Lower leg skin (tissue), 4 donors: ENCODE measurements at regions not wholly inside any gene's neighbourhood (a gene's known extent, or its start where the extent isn't known, plus 50 kb on each side); places are given as distances from the start of the nearest gene placed in this dataset.

ENCODE experiments used
- DNase-seq, 2 donors: peaks; one replicate each; pipeline ENCODE4 v3.0.0-alpha.2; 2019; ENCODE audit warnings: low spot score in 2 of 2
- H3K4me3 ChIP-seq: fragments of 200-600 bp; sonication (generic); 2 replicates; pipeline ENCODE4 v1.5.1; 2017; ENCODE audit warnings: mild to moderate bottlenecking, low read depth; ENCODE audit not compliant: poor library complexity, severe bottlenecking
- CTCF ChIP-seq, 3 donors: fragments of 450-650 bp; IDR thresholded peaks; one replicate each; pipeline ENCODE4 v1.5.1; 2016; ENCODE audit warnings: antibody characterized with exemption in 3 of 3, mild to moderate bottlenecking in 3 of 3, moderate library complexity in 2 of 3
- POLR2A ChIP-seq, 2 donors: fragments of 450-650 bp; IDR thresholded peaks; one replicate each; pipeline ENCODE4 v1.6.1; 2016 to 2017; ENCODE audit warnings: antibody characterized with exemption in 2 of 2, mild to moderate bottlenecking in 1 of 2, moderate library complexity in 1 of 2
- WGBS, 2 donors: methylation state at CpG; one replicate each; pipeline ENCODE4 v1.1.5; 2018; 5-methylcytosine and 5-hydroxymethylcytosine counted together
- intact Hi-C: fragments of 100-400 bp; cut with DNase I; formaldehyde crosslinking; loops from one replicate; pipeline ENCODE4 v1.15.0; 2023; ENCODE audit warnings: low total_unique reads

- 82 to 84% methylated on average over 1 of the region's 1 CpG for WGBS, 2 donors
- no peak for DNase-seq
- no peak overlapping the region for H3K4me3 ChIP-seq
- TF ChIP-seq CTCF (IDR thresholded peaks at IDR 0.05) (no peak), POLR2A (IDR thresholded peaks at IDR 0.05) (no peak)
- intact Hi-C loops: no loop called here
Measured at GRCh38 chr4:149077181-149077580, 635.0 kb upstream of the NR3C2 start.

DNA sequence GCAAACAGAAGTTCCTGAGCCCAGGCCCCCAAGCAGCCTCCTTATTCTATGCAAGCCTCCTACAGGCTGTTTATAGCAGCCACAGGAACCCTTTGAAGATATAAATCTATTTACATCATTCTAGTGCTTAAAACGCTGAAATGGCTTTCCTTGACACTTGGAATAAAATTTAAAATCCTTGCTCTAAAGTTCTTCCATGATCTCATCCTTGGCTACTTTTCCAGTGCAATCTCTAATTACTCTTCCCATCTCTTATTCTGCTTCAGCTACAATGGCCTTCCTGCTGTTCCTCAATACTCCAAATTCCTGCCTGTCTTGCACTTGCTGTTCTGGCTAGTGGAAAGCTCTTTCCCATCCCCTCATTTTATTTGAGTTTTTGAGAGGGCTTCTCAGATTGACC is 634.2 kb upstream of the NR3C2 start:
- 14 to 20% methylated on average over 1 of the region's 1 CpG for WGBS, 2 donors
- TF ChIP-seq POLR2A (IDR thresholded peaks at IDR 0.05): no peak
- TF ChIP-seq CTCF (IDR thresholded peaks at IDR 0.05): no peak
- no peak overlapping the region for H3K4me3 ChIP-seq
- intact Hi-C loops: no loop called here
- no peak for DNase-seq

- DNase-seq: no peak
- no peak overlapping the region for H3K4me3 ChIP-seq
- intact Hi-C loops: no loop called here
- TF ChIP-seq POLR2A (IDR thresholded peaks at IDR 0.05): no peak
- TF ChIP-seq CTCF (IDR thresholded peaks at IDR 0.05): no peak
Measured at GRCh38 chr4:149072384-149072783, 630.2 kb upstream of the NR3C2 start.

DNA sequence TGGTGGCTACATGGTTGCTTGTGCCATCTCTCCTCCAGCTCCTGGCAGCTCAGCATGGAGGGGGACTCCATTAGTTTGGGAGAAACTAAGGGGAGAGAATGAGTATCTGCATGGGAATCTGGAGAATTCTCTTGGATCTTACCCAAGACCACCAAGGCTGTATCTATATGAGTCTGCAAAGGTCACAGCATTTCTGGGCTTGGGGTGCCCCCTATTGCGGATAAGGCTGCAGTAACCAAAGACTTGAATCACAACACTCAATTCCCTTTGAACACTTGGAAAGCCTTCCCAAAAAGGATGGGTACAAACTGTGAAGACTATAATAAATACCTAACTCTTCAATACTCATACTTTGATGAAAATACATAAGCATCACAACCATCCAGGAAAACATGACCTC is 623.5 kb upstream of the NR3C2 start:
- no peak for TF ChIP-seq POLR2A (IDR thresholded peaks at IDR 0.05)
- no peak for TF ChIP-seq CTCF (IDR thresholded peaks at IDR 0.05)
- intact Hi-C loops: no loop called here
- H3K4me3 ChIP-seq: no peak overlapping the region
- DNase-seq: no peak
- WGBS, 2 donors: 90 to 100% methylated on average over 1 of the region's 1 CpG

- intact Hi-C loops: no loop called here
- 71 to 82% methylated on average over 2 of the region's 2 CpGs for WGBS, 2 donors
- H3K4me3 ChIP-seq: no peak overlapping the region
- TF ChIP-seq CTCF (IDR thresholded peaks at IDR 0.05) (no peak), POLR2A (IDR thresholded peaks at IDR 0.05) (no peak)
- no peak for DNase-seq
Measured at GRCh38 chr4:149062997-149063396, 620.8 kb upstream of the NR3C2 start.

GRCh38 chr4:149057594-149057993 is 615.4 kb upstream of the NR3C2 start:
- no peak for DNase-seq
- H3K4me3 ChIP-seq: no peak overlapping the region
- intact Hi-C loops: no loop called here
- WGBS, 2 donors: 51 to 66% methylated on average over 3 of the region's 3 CpGs
- no peak for TF ChIP-seq POLR2A (IDR thresholded peaks at IDR 0.05)
